GM10248 (cell line): ENCODE measurements at regions not wholly inside any gene's neighbourhood (a gene's known extent, or its start where the extent isn't known, plus 50 kb on each side); places are given as distances from the start of the nearest gene placed in this dataset.

ENCODE experiments used
- CTCF ChIA-PET: fragments of 300-600 bp; sonication (Branson Sonifier 250); formaldehyde crosslinking; extraction: SDS; loops from one replicate; lab custom pipeline; 2021; ENCODE audit warnings: antibody characterized with exemption; lab: Yijun Ruan, JAX
- POLR2A ChIA-PET: fragments of 350-650 bp; sonication (Branson Sonifier 250); formaldehyde crosslinking; extraction: SDS; loops from one replicate; lab custom pipeline; 2020; ENCODE audit warnings: antibody characterized with exemption; lab: Yijun Ruan, JAX
- DNase-seq: peaks from one replicate; pipeline ENCODE4 v3.0.0; 2012; ENCODE audit errors: extremely low spot score
- CTCF ChIP-seq: IDR thresholded peaks from 2 replicates; pipeline ENCODE4 v1.5.1; 2012; ENCODE audit warnings: mild to moderate bottlenecking, low read depth; ENCODE audit errors: extremely low read depth, missing control alignments, control extremely low read depth

GRCh38 chr20:50415021-50415515 is 95.1 kb upstream of the PTPN1 start:
- ChIA-PET CTCF (interaction anchor here (1.3 kb wide), 1 partner anchor 31 kb away, joined by 3 read pairs; no protein-coding TSS in a partner anchor), POLR2A (no interaction called here)
- no peak for TF ChIP-seq CTCF
- no peak for DNase-seq

GRCh38 chr20:50415516-50416268 is 94.5 kb upstream of the PTPN1 start:
- TF ChIP-seq CTCF, result no peak
- ChIA-PET CTCF (interaction anchor here (1.3 kb wide), 1 partner anchor 32 kb away, joined by 3 read pairs; no protein-coding TSS in a partner anchor), POLR2A (no interaction called here)
- DNase-seq, result no peak

GRCh38 chr20:50416269-50417022 is 93.7 kb upstream of the PTPN1 start:
- POLR2A ChIA-PET, result no interaction called here
- CTCF ChIA-PET, result no interaction called here
- TF ChIP-seq CTCF, result no peak
- DNase-seq, result no peak

GRCh38 chr20:50417023-50417329 is 93.2 kb upstream of the PTPN1 start:
- ChIA-PET CTCF (no interaction called here), POLR2A (no interaction called here)
- no peak for DNase-seq
- TF ChIP-seq CTCF, result no peak

GRCh38 chr20:50417484-50418235 is 92.5 kb upstream of the PTPN1 start:
- POLR2A ChIA-PET, result no interaction called here
- no peak for DNase-seq
- CTCF ChIA-PET, result no interaction called here
- TF ChIP-seq CTCF, result no peak
